Stomach (tissue), 4 donors: ENCODE measurements at regions not wholly inside any gene's neighbourhood (a gene's known extent, or its start where the extent isn't known, plus 50 kb on each side); places are given as distances from the start of the nearest gene placed in this dataset.

Experiments used
- EP300 ChIP-seq: sonication (generic); formaldehyde crosslinking; IDR thresholded peaks from one replicate; pipeline ENCODE4 v1.6.1; 2017; ENCODE audit warnings: antibody characterized with exemption
- POLR2A ChIP-seq, 4 donors: fragments of 450-650 bp; IDR thresholded peaks; one replicate each; pipeline ENCODE4 v1.6.1; 2016; ENCODE audit warnings: antibody characterized with exemption in 4 of 4, control low read depth in 2 of 4, mild to moderate bottlenecking in 1 of 4, moderate library complexity in 1 of 4
- POLR2AphosphoS5 ChIP-seq, 3 donors: sonication (generic); formaldehyde crosslinking; IDR thresholded peaks; one replicate each; pipeline ENCODE4 v1.6.1; 2016; ENCODE audit warnings: antibody characterized with exemption in 3 of 3
- TF ChIP-seq, protein P1 (sequence below), 7 experiments: fragments of 450-650 bp in 4 of 7; fragments of 200-600 bp in 3 of 7; sonication (generic) in 3 of 7; IDR thresholded peaks; one replicate each; pipeline ENCODE4 v1.5.1; 2016 to 2019; ENCODE audit warnings: antibody characterized with exemption in 7 of 7, control low read depth in 2 of 7, mild to moderate bottlenecking in 1 of 7

DNA sequence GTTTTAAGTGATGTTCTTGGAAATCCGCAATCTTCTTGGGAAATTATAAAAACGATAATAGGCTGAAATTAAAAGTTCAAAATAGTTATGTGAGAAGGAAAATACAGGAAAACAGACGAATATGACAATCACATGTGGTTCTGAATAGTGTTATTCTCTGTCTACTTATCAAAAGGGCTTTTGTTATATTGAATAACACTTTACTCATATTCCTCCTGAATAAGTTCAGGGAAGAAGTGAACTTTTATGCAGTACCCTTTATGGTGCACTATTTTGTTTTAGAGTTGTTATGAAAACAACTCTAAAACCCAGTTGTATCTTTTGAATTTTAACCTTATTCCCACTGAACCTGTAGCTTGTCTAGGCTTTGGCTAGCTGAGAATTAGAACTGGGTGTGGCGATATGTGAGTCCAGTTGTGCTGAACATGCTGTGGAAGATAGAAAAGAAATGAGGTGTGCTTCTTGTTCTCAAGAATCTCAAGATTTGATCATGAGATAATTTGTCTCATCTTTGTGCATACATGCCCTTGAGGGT lies 384.4 kb downstream of the LMO7 start:
- TF ChIP-seq, protein P1, sequence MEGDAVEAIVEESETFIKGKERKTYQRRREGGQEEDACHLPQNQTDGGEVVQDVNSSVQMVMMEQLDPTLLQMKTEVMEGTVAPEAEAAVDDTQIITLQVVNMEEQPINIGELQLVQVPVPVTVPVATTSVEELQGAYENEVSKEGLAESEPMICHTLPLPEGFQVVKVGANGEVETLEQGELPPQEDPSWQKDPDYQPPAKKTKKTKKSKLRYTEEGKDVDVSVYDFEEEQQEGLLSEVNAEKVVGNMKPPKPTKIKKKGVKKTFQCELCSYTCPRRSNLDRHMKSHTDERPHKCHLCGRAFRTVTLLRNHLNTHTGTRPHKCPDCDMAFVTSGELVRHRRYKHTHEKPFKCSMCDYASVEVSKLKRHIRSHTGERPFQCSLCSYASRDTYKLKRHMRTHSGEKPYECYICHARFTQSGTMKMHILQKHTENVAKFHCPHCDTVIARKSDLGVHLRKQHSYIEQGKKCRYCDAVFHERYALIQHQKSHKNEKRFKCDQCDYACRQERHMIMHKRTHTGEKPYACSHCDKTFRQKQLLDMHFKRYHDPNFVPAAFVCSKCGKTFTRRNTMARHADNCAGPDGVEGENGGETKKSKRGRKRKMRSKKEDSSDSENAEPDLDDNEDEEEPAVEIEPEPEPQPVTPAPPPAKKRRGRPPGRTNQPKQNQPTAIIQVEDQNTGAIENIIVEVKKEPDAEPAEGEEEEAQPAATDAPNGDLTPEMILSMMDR (IDR thresholded peaks at IDR 0.05), result no peak
- TF ChIP-seq EP300 (no peak), POLR2A (IDR thresholded peaks at IDR 0.05) (no peak), POLR2AphosphoS5 (IDR thresholded peaks at IDR 0.05) (no peak)
